ENCODE measurements at regions not wholly inside any gene's neighbourhood (a gene's known extent, or its start where the extent isn't known, plus 50 kb on each side); places are given as distances from the start of the nearest gene placed in this dataset.
"Not testable (repeated sequence)": the region's sequence is repeated elsewhere in the genome, so short reads cannot be mapped to it uniquely, and the experiment has no call there.

- not testable (repeated sequence) for TF ChIP-seq CTCF, POLR2A (IDR thresholded peaks at IDR 0.05)
Observed at GRCh38 chr1:146826957-146827356, 111.2 kb upstream of the NBPF12 start.
